ENCODE measurements at regions not wholly inside any gene's neighbourhood (a gene's known extent, or its start where the extent isn't known, plus 50 kb on each side); places are given as distances from the start of the nearest gene placed in this dataset.

- no peak for TF ChIP-seq POLR2A (IDR thresholded peaks at IDR 0.05)
- no peak for TF ChIP-seq CTCF (IDR thresholded peaks at IDR 0.05)
- H3K36me3 ChIP-seq (replicated peaks in 1 of 2; ENCODE audit: insufficient read depth in 1 of 2, low read depth in 2 of 2): no peaks in the 10 kb centered on the region
- ATAC-seq (no peak), DNase-seq (no peak)
- no peaks in the 10 kb centered on the region for H3K9me3 ChIP-seq
- H3K27ac ChIP-seq: no peak overlapping the region
- no peaks in the 10 kb centered on the region for H3K4me1 ChIP-seq
- H3K27me3 ChIP-seq: no peaks in the 10 kb centered on the region
- intact Hi-C loops (cut with DNase I): no loop called here
- WGBS, 2 donors: 66 to 70% methylated on average over 3 of the region's 3 CpGs
- H3K4me3 ChIP-seq: no peak overlapping the region
Measured at GRCh38 chr6:148116001-148116400, 226.6 kb upstream of the SASH1 start.

GRCh38 chr6:148118244-148118643 is 224.4 kb upstream of the SASH1 start:
- intact Hi-C loops (cut with DNase I): no loop called here
- Histone ChIP-seq H3K4me3 (no peak overlapping the region), H3K27me3 (no peaks in the 10 kb centered on the region), H3K4me1 (no peaks in the 10 kb centered on the region), H3K27ac (no peak overlapping the region), H3K9me3 (no peaks in the 10 kb centered on the region), H3K36me3 (replicated peaks in 1 of 2; ENCODE audit: insufficient read depth in 1 of 2, low read depth in 2 of 2) (no peaks in the 10 kb centered on the region)
- ATAC-seq (no peak), DNase-seq (no peak)
- 91 to 92% methylated on average over 1 of the region's 1 CpG for WGBS, 2 donors
- no peak for TF ChIP-seq CTCF (IDR thresholded peaks at IDR 0.05)

- Histone ChIP-seq H3K36me3 (replicated peaks in 1 of 2; ENCODE audit: insufficient read depth in 1 of 2, low read depth in 2 of 2) (no peaks in the 10 kb centered on the region), H3K27ac (no peak overlapping the region), H3K4me1 (no peaks in the 10 kb centered on the region), H3K9me3 (no peaks in the 10 kb centered on the region), H3K27me3 (no peaks in the 10 kb centered on the region), H3K4me3 (no peak overlapping the region)
- TF ChIP-seq CTCF (IDR thresholded peaks at IDR 0.05) (no peak), POLR2A (IDR thresholded peaks at IDR 0.05) (no peak)
- WGBS, 2 donors: 80 to 81% methylated on average over 6 of the region's 6 CpGs
- intact Hi-C loops (cut with DNase I): no loop called here
- ATAC-seq: no peak
- no peak for DNase-seq
Measured at GRCh38 chr6:148128014-148128730, 214.5 kb upstream of the SASH1 start.

GRCh38 chr6:148134592-148134991 is 208.0 kb upstream of the SASH1 start:
- no peak overlapping the region for H3K4me3 ChIP-seq
- no peak overlapping the region for H3K27ac ChIP-seq
- no peaks in the 10 kb centered on the region for H3K9me3 ChIP-seq
- ATAC-seq (no peak), DNase-seq (no peak)
- WGBS, 2 donors: 45 to 48% methylated on average over 6 of the region's 6 CpGs
- intact Hi-C loops (cut with DNase I): no loop called here
- H3K36me3 ChIP-seq (replicated peaks in 1 of 2; ENCODE audit: insufficient read depth in 1 of 2, low read depth in 2 of 2): no peaks in the 10 kb centered on the region
- no peaks in the 10 kb centered on the region for H3K27me3 ChIP-seq
- TF ChIP-seq POLR2A (IDR thresholded peaks at IDR 0.05) (no peak), CTCF (IDR thresholded peaks at IDR 0.05) (no peak)
- no peaks in the 10 kb centered on the region for H3K4me1 ChIP-seq

- ATAC-seq (no peak), DNase-seq (no peak)
- Histone ChIP-seq H3K27ac (no peak overlapping the region), H3K4me3 (no peak overlapping the region), H3K4me1 (no peaks in the 10 kb centered on the region), H3K36me3 (replicated peaks in 1 of 2; ENCODE audit: insufficient read depth in 1 of 2, low read depth in 2 of 2) (no peaks in the 10 kb centered on the region), H3K27me3 (no peaks in the 10 kb centered on the region), H3K9me3 (no peaks in the 10 kb centered on the region)
- intact Hi-C loops (cut with DNase I): no loop called here
- 65 to 73% methylated on average over 4 of the region's 4 CpGs for WGBS, 2 donors
- TF ChIP-seq CTCF (IDR thresholded peaks at IDR 0.05) (no peak), POLR2A (IDR thresholded peaks at IDR 0.05) (no peak)
Measured at GRCh38 chr6:148136586-148136985, 206.1 kb upstream of the SASH1 start.

All from body of pancreas (tissue), 4 donors.